GM12872 (cell line): ENCODE measurements at regions not wholly inside any gene's neighbourhood (a gene's known extent, or its start where the extent isn't known, plus 50 kb on each side); places are given as distances from the start of the nearest gene placed in this dataset.

Experiments
- TF ChIP-seq, protein P1 (sequence below): IDR thresholded peaks from 3 replicates; pipeline ENCODE4 v1.5.1; 2011; ENCODE audit warnings: low read depth, mild to moderate bottlenecking, low read length, moderate library complexity; ENCODE audit not compliant: insufficient read depth

DNA sequence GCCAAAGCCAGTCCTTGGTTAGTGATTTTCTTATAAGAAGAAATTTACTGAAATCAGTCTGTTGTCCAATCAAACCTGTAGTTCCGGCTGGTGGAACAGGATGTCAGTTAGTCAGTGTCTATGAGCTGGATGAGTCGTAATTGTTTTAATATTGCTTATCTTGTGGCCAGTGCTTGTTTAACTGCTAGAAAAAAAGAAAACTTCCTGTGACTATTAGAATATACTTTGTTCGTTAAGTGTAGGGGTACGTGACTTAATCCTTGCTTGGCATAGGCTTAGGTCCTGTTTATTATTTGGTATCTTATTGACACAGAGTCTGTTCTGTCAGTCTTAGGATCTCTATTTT, 1484.8 kb upstream of the MIR17HG start:
- TF ChIP-seq, protein P1, sequence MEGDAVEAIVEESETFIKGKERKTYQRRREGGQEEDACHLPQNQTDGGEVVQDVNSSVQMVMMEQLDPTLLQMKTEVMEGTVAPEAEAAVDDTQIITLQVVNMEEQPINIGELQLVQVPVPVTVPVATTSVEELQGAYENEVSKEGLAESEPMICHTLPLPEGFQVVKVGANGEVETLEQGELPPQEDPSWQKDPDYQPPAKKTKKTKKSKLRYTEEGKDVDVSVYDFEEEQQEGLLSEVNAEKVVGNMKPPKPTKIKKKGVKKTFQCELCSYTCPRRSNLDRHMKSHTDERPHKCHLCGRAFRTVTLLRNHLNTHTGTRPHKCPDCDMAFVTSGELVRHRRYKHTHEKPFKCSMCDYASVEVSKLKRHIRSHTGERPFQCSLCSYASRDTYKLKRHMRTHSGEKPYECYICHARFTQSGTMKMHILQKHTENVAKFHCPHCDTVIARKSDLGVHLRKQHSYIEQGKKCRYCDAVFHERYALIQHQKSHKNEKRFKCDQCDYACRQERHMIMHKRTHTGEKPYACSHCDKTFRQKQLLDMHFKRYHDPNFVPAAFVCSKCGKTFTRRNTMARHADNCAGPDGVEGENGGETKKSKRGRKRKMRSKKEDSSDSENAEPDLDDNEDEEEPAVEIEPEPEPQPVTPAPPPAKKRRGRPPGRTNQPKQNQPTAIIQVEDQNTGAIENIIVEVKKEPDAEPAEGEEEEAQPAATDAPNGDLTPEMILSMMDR: no peak

DNA sequence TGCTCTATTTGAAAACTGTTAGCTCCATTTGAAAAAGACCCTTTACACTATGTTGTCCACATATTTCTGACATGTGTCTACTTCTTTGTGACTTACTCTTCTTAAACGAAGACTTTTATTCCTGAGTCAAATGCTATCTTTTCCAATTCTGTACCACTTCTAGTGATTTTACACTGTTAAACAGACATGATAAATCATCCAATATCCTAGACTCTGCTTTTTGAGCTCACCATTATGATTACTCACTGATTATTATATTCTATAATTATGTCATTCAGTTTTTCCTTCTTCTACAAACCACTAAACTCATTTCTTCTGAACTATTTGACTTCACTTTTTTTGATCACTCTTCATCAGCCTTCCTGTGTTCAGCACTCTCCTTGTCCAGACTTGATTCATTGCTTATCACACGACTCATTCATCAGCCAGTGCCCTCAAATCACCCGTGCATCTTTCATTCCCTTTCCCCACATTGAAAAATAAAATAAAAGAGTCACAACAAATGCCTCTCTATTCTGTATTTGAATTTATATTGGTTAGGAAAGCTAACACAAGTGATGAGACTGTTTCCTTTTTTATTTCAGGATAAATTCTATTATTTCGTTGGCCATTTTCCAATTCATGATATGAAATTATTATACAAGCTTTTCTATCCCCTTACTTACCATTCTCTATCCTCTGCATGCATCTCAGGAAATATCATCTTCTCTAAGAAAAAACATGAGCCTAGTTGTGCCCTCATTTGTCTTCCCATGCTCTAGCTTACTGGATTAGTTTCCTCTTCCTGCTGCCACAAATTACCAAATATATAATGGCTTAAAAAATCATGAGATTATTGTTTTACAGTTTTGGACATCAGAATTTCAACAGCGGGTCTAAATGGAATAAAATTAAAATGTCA, 1482.1 kb upstream of the MIR17HG start:
- TF ChIP-seq, protein P1: no peak

DNA sequence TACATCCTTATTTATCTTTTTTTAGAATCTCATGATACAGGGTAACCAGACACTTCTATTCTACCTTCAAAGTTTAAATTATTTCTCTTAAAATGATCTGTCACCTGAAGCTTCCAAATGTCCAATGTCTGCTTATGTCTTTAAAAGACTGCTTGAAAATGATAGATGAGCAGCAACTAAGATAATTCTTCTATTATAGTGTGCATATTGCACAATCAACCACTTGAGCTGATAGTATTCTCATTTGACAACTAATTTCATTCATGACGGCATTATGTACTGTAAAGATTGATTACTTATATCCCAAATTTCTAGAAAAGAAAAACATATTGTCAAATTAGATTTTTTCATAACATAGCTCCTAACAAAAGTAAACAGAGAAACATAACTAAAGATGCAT, 1478.2 kb upstream of the MIR17HG start:
- TF ChIP-seq, protein P1: no peak

DNA sequence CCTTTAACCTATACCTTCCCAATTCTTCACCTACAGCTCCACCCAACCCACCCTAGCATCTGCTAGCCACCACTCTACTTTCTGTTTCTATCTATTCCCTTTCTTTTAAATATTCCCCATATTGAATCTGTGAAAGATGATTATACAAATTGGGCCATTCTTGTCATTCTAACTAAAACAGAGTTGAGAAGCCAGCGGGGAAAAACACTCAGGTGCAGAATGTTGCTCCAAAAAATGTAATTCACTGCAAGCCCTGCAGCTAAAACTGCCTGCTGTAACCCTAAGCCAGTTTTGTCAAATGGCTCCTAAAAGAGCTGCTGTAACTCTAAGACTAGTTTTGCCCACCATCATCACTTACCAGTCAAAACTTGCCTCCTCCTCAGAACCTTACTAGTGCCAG, 1468.6 kb upstream of the MIR17HG start:
- TF ChIP-seq, protein P1: no peak

DNA sequence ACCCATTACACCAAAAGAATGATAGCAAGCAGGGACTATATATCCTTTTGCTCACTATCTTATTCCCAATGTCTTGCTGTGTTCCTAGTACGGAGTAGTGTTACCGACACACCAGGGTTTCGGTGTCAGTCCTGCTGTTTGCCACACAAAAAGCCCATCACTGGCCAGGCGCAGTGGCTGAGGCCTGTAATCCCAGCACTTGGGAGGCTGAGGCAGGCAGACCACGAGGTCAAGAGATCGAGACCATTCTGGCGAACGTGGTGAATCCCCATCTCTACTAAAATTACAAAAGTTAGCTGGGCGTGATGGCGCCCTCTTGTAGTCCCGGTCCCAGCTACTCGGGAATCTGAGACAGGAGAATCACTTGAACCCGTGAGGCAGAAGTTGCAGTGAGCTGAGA, 1467.3 kb upstream of the MIR17HG start:
- TF ChIP-seq, protein P1: no peak

DNA sequence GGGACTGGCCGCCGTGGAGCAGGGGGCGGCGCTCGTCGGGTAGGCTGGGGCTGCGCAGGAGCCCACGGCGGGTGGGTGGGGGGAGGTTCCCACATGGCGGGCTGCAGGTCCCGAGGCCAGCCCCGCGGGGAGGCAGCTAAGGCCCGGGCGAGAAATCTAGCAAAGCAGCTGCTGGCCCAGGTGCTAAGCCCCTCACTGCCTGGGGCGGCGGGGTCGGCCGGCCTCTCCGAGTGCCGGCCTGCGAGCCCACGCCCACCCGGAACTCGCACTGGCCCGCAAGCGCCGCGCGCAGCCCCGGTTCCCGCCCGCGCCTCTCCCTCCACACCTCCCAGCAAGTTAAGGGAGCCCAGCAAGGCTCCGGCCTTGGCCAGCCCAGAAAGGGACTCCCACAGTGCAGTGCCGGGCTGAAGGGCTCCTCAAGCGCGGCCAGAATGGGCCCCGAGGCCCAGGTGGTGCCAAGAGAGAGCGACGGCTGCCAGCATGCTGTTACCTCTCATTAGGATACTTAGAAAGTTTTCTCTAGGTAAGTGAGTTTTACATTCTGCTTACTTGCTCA, 1463.5 kb upstream of the MIR17HG start:
- TF ChIP-seq, protein P1: no peak

DNA sequence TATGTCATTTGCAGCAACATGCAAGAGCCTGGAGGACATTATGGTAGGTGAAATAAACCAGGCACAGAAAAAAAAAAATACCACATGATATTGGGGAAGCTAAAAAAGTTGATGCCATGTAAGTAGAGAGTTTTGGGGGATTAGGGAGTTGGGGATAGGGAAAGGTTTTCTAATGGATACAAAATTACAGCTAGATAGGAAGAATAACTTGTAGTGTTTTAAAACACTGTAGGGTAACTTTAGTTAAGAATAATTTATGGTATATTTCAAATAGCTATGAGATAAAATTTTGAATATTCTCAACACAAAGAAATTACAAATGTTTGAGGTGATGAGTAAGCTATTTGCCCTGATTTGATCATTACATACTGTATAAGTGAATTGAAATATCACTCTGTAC, 1456.7 kb upstream of the MIR17HG start:
- TF ChIP-seq, protein P1: no peak
